Activated T-cell treated with anti-CD3 and anti-CD28 coated beads for 1 hour (primary cell): ENCODE measurements at regions not wholly inside any gene's neighbourhood (a gene's known extent, or its start where the extent isn't known, plus 50 kb on each side); places are given as distances from the start of the nearest gene placed in this dataset.

Experiments used
- DNase-seq: peaks from one replicate; pipeline ENCODE4 v3.0.0-alpha.2; 2020; ENCODE audit warnings: low read depth

DNA sequence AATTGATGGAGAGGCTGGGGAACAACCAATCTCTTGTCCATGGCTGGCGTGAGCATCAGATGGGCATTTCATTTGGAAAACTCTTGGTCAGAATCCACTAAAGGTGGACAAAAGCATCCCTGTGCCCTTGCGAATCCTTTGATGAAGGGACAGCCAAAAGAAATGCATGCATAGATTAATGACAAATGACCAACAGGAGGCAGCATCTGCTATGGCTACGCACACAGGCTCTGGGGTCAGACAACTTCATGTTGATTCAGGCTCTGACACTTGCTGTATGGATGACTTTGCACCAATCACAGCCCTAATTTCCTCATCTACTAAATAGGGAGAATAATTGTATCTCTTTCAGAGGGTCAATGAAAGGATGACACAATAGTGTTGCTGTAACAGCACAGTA is 117.5 kb downstream of the ASCL4 start:
- no peak for DNase-seq

- DNase-seq, result no peak
Observed at GRCh38 chr12:107894589-107894988, 120.1 kb downstream of the ASCL4 start.

DNA sequence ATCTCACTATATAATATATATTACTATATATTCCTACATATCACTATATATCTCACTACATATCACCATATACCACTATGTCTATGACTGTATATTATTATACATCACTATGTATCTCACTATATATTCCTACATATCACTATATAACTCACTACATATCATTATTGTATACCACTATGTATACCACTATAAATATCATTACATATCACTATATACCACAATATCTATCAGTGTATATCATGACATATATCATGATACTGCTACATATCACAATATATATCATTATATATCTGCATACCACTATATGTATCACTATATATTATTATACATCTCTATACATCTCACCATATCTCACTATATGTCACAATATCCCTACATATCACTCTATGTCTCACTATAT is 121.5 kb downstream of the ASCL4 start:
- DNase-seq, result no peak

DNA sequence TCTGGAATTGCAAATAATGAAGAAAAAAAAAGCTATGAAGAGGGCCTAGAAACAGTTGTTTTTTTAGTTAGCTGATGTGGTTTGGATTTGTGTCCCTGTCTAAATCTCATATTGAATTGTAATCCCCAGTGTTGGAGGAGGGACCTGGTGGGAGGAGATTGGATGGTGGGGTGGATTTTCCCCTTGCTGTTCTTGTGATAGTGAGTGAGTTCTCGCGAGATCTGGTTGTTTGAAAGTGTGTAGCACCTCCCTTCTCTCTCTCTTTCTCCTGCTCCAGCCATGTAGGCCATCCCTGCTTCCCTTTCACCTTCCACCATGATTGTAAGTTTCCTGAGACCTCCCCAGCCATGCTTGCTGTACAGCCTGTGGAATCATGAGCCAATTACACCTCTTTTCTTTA is 126.1 kb downstream of the ASCL4 start:
- no peak for DNase-seq

GRCh38 chr12:107903341-107904061 is 129.0 kb downstream of the ASCL4 start:
- no peak for DNase-seq

- no peak for DNase-seq
Observed at GRCh38 chr12:107906707-107907106, 132.2 kb downstream of the ASCL4 start.

DNA sequence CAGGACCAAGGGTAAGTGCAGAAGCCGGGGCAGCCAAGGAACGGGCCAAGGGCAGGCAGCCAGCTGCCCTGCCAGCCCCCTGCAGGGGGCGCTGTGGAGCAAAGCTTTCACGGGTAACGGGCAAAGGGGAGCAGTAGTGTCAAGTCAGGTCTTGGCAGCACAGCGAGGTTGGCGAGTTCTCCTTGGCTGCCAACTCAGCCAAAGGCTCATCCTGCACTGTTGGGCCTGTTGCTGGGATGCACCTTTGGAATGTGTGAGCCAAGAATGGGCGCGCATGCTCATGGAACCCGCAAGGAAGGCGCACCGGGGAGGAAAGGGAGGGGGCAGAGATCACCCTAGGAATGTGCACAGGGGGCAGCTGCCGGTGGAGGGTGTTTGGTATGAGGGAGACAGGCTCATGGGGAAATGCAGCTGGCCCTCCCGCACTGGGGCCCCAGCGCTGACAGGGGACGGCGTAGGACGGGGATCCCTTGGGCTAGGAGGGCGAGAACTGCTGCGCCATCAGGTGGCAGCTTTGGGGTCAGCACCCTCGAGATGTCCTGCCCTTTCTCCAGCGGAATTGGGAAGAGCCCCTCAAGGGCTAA is 138.0 kb downstream of the ASCL4 start:
- DNase-seq, result peak; percentile 50

GRCh38 chr12:107914460-107914977 is 140.0 kb downstream of the ASCL4 start:
- DNase-seq, result no peak

DNA sequence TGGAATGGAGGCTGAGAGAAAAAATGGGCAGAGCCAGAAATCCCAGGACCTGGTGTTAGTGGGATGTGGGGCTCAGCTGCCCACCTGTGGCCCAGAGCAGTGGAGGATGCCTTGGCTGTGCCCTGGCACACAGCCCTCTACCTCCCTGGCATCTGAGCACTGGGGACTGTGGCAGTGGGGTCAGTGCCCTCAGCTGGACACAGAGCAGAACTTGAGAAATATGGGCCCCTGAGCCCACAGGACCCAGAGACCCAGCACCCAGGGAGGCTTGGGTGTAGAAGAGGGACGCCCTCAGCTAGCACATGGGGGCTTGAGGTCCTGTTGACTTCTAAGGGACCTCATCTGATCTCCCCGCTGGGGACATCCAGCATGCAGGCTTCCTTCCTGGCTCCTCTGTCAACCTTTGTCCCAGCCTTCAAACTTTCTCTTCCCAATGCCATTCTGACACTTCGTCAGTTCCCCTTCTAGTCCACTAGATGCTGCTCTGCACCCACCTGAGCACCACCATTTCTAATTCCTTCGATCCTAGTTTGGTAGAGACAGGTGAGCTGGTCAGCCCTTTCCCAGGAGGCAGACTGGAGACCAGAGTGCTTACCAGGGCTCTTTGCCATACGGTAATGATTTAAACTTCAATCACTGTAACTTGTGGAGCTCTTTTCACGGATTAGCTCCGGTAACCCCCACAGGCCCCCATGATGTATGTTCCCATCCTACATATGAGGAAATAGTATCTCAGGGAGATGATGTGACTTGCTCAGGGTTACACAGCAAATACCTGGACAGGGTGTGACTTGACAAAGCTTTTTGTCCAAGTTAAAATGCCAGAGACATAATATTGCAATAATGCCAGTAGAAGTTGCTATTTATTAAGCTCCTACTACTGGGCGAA is 143.7 kb downstream of the ASCL4 start:
- no peak for DNase-seq

GRCh38 chr12:107921062-107921461 is 146.6 kb downstream of the ASCL4 start:
- no peak for DNase-seq

GRCh38 chr12:107925125-107925524 is 150.6 kb downstream of the ASCL4 start:
- DNase-seq, result no peak

DNA sequence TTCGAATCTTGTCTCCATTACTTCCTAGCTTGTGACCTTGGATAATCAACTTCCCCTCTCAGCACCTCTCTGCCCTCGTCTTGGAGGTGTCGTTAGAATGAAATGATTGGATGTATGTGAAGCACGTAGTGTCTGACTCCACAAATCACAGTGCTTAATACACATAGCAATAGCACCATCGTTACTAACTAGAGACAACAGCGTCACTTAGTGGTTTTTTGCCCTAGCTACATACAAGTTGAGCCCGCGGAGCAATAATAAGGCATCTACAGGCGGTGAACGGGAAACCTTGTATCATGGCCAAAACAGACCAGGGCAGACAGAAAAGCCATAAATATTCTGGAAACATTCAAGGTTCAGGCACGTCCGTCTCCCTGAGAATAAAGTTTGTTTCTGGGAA is 154.9 kb downstream of the ASCL4 start:
- no peak for DNase-seq

GRCh38 chr12:107931761-107932160 is 157.3 kb downstream of the ASCL4 start:
- no peak for DNase-seq

DNA sequence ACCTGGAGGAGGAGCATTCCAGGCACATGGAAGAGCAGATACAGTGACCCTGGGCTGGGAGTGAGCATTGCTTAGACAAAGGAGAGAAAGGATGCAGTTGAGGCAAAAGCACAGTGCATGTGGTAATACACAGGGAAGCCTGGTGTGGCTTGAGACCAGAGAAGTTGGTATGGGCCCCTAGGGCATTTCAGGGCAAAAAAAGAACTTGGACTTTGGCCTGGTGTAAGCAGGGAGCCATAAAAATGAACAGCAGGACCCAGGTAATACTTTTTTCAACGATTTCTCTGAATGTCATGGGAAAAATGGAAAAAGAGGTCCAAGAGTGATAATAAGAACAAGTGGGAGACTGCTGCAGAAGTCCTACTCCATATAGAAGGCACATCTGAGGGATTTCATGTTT is 163.9 kb downstream of the ASCL4 start:
- no peak for DNase-seq

DNA sequence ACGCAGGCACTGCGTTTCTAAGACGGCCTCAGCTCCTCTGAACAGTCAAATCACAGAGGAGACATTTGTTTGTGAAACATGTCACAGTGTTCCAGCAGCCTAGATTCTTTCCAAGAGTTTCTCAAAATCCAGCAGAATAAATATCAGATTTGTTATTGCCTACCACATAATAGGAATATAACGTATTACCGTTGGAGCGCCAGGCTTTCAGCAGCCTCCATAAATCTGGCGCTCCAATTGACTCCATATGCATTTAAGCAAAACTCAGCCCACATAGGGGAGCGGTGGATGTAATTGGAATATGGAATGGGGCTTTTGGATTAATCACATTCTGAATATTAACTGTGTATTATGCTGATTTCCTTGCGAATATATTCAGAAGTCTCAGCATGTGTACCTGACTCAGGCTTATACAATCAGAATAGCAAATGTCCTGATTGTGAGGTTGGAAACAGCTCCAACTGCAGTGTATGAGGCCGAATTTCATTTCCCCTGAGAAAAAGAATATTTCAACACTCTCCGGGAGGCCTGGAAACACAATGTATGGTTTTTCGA is 174.0 kb downstream of the ASCL4 start:
- DNase-seq, result no peak

DNA sequence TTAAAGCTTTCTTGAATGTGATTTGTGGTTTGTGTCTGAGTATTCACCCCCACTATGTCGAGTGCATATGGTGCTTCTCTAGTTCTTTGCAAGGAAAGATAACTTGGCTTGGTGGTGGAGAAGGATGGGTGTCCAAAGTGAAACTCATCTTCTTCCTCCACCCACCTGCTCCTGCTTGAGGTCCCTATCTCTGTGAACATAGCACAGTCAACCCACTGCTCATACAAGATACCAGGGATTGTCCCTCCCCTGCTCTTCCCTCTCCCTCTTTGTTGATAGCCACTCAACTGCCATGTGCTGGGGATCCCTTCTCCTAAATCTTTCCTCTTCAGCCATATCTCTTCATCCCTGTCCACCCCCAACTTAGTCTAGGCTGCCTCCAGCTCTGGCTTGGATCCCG is 176.5 kb downstream of the ASCL4 start:
- no peak for DNase-seq

DNA sequence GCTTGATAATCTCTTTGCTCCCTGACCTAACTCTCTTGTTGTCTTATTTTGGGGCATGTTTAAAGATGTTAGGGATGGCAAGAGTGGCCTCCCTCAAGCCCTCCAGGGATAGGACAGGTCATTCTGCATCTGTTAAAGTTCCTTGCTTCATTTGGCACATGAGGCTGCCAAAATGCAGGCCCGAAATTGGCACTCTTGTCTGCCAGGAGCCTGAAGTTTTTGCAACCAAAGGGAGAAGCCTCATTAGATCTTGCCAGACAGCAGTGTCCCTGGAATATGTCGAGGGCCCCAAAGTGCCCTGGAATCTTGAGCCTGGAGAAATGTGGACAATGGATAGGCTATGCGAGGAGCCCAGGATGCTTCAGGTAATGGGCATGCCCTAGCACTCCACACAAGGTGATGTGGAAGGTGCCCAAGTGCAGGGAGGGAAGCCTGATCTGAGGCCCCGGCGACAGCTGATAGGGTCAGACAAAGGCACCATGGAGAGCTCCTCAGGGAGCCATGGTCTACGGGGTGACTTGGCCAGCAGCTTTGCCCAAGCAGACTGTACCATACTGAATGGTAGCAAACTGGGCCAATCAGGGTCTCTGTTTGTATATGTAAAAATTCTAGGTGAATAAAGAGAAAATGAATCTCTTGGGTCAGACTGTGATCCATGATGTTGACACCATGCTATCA is 173.0 kb upstream of the WSCD2 start:
- no peak for DNase-seq

DNA sequence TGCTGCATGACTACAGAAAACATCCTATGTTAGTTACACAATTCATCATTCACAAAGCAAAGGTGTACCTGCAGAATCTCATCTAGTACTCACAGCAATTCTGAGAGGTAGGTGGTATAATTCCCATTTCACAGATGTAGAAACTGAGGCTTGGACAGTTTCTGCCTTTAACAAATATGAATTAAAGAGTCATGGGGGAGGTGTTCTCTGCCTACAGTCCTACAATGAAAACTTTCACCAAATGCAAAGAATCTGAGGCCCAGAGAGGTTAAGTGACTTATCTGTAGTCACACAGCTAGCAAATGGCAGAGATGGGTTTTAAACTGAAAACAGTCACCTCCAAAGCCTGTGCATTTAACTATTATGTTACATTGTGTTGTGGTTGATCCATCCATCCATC is 171.6 kb upstream of the WSCD2 start:
- DNase-seq, result no peak

DNA sequence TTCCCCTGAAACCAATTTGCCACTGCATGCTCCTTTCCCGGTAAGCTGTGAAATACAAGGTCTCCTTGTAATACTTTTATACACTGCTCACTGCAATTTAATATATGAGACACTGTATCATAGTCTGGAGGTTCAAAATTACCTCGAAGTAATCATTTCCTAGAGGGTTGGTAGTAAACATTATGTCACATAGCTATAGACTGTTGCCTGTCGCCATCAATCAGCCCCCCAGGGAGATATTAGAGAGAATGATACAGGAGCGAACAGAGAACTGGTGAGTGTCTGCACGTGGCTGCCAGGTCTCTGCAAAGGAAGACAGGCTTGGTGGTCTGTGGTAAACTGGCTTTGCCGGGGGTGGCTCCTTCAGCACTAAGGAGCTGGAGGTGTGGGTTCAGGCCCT is 165.5 kb upstream of the WSCD2 start:
- no peak for DNase-seq

DNA sequence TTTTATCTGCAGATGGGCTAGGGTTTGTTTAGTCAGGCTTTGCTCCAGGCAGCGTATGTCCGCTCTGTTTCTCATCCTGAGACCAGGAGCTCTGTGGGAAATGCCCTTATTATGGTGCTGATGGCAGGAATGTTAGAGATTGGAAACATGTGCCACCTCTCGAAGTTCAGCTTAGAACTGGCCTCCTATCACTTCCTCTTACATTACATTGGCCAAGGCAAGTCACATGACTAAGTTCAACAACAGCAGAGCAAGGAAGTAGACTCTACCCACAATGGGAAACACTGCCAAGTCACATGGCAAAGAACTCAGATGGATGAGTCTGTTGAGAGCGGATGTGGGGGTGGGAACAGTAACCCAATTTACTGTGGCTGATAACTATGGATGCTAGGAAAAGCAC is 161.9 kb upstream of the WSCD2 start:
- DNase-seq, result no peak

DNA sequence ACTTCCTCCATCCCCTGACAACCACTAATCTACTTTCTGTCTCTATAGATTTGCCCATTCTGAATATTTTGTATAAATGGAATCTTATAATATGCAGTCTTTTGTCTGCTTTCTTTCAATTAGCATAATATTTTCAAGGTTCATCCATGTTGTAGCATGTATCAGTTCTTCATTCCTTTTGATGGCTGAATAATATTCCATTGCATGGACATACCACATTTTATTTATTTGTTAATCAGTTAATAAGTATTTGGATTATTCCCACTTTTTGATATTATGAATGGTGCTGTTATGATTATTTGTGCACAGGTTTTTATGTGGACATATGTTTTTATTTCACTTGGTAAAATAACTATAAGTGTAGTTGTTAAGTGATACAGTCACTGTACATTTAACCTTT is 155.1 kb upstream of the WSCD2 start:
- no peak for DNase-seq

- DNase-seq, result no peak
Observed at GRCh38 chr12:107976331-107976730, 152.8 kb upstream of the WSCD2 start.
